ENCODE measurements at regions not wholly inside any gene's neighbourhood (a gene's known extent, or its start where the extent isn't known, plus 50 kb on each side); places are given as distances from the start of the nearest gene placed in this dataset.

Small RNA genes lying in the stretch of these regions (small RNA-seq; reads per million reads assigned to genes)
- 0 reads per million in 2 donors for gene RF00026
- 0 reads per million in 2 donors for gene RNU7-90P
